C4-2B (cell line): ENCODE measurements at regions not wholly inside any gene's neighbourhood (a gene's known extent, or its start where the extent isn't known, plus 50 kb on each side); places are given as distances from the start of the nearest gene placed in this dataset.

Source experiments
- ZFX ChIP-seq: fragments of 450-650 bp; IDR thresholded peaks from 2 replicates; pipeline ENCODE4 v1.6.1; 2017
- TF ChIP-seq, protein P1 (sequence below): fragments of 450-650 bp; conservative IDR thresholded peaks from 2 replicates; pipeline ENCODE4 v1.5.1; 2017; ENCODE audit warnings: mild to moderate bottlenecking

DNA sequence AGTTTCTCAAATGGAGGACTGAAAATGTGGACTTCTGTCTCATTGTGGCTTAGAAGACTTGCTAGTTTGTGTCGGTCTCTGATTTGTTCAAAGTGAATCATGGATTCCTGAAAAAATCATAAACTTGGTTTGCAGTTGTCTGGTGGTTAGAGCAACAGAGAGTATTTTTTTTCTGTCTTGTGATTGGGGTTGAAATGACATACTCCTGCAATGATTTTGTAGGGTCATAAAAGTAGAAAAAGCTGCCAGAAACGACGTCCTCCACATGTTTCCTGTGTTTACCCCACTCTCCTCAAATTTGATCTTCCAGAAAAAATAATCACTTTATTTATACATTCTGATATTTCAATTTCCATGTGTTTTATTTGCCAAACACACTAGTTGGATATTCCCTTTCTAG lies 219.2 kb upstream of the PGR start:
- TF ChIP-seq, protein P1, sequence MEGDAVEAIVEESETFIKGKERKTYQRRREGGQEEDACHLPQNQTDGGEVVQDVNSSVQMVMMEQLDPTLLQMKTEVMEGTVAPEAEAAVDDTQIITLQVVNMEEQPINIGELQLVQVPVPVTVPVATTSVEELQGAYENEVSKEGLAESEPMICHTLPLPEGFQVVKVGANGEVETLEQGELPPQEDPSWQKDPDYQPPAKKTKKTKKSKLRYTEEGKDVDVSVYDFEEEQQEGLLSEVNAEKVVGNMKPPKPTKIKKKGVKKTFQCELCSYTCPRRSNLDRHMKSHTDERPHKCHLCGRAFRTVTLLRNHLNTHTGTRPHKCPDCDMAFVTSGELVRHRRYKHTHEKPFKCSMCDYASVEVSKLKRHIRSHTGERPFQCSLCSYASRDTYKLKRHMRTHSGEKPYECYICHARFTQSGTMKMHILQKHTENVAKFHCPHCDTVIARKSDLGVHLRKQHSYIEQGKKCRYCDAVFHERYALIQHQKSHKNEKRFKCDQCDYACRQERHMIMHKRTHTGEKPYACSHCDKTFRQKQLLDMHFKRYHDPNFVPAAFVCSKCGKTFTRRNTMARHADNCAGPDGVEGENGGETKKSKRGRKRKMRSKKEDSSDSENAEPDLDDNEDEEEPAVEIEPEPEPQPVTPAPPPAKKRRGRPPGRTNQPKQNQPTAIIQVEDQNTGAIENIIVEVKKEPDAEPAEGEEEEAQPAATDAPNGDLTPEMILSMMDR, result no peak
- no peak for TF ChIP-seq ZFX
